Psoas muscle (tissue), 7 donors: ENCODE measurements at regions not wholly inside any gene's neighbourhood (a gene's known extent, or its start where the extent isn't known, plus 50 kb on each side); places are given as distances from the start of the nearest gene placed in this dataset.

Experiments
- ATAC-seq, 4 donors: fragments of 200-7000 bp; cut with Tn5 transposase; one replicate each; pipeline ENCODE4 v1.9.1; 2020; ENCODE audit warnings: moderate library complexity in 3 of 4, mild to moderate bottlenecking in 2 of 4
- DNase-seq, 2 donors: peaks; one replicate each; pipeline ENCODE4 v3.0.0-alpha.2; 2020
- H3K27ac ChIP-seq: fragments of 200-600 bp; one replicate; pipeline ENCODE4 v1.8.0; 2022
- H3K27me3 ChIP-seq, 3 donors: fragments of 200-600 bp in 1 of 3; one replicate each; pipeline versions ENCODE4 v1.6.1 to v1.8.0; 2013 to 2022; ENCODE audit warnings: low read length in 2 of 3, mild to moderate bottlenecking in 2 of 3, moderate library complexity in 1 of 3; ENCODE audit not compliant: insufficient read depth in 3 of 3
- H3K36me3 ChIP-seq, 2 donors: fragments of 200-600 bp in 1 of 2; one replicate each; pipeline versions ENCODE4 v1.6.1 to v1.8.0; 2013 to 2022; ENCODE audit warnings: low read depth in 1 of 2, mild to moderate bottlenecking in 1 of 2, moderate library complexity in 1 of 2; ENCODE audit not compliant: insufficient read depth in 1 of 2
- H3K4me1 ChIP-seq: fragments of 200-600 bp; one replicate; pipeline ENCODE4 v1.8.0; 2022
- H3K4me3 ChIP-seq: fragments of 200-600 bp; one replicate; pipeline ENCODE4 v1.8.0; 2022; ENCODE audit warnings: mild to moderate bottlenecking
- H3K9me3 ChIP-seq: fragments of 200-600 bp; one replicate; pipeline ENCODE4 v1.8.0; 2022
- WGBS, 3 donors: extraction: QIAGEN DNeasy Blood & Tissue Kit; methylation state at CpG; one replicate each; pipeline versions ENCODE4 v1.1.6 to v1.1.7; 2013; 5-methylcytosine and 5-hydroxymethylcytosine counted together
- intact Hi-C, 2 donors: fragments of 100-400 bp; cut with DNase I; formaldehyde crosslinking; loops; one replicate each; pipeline versions ENCODE4 v1.11.0 to v1.14.2; 2022
- TF ChIP-seq, protein P1 (sequence below): fragments of 200-600 bp; IDR thresholded peaks from one replicate; pipeline ENCODE4 v1.8.0; 2022; ENCODE audit warnings: antibody characterized with exemption
- donor health status: healthy with polysubstance abuse.
- donor health status: DM: no; HTN: no; CAD: no; lungs with moderate emphysema.
- donor health status: Bipolar disorder and iron deficiency.
- donor health status: healthy.
- donor health status: DM: yes; HTN: yes; CAD: no.
- donor health status: DM: no; HTN: no; CAD: no.
- donor health status: DM: yes; HTN: yes; CAD: no.

GRCh38 chr7:21243265-21243664, 184.6 kb upstream of the SP4 start:
- ATAC-seq (no peak), DNase-seq (no peak)
- WGBS, 3 donors, result 25 to 44% (median 40%) methylated on average over 3 of the region's 3 CpGs
- no peak overlapping the region for H3K27ac ChIP-seq
- no peaks in the 10 kb centered on the region for H3K4me1 ChIP-seq
- no peak overlapping the region for H3K4me3 ChIP-seq
- intact Hi-C loops, result no loop called here
- no peaks in the 10 kb centered on the region for H3K36me3 ChIP-seq
- no peaks in the 10 kb centered on the region for H3K9me3 ChIP-seq
- peaks cover 0 to 14% (median 4%) of the 10 kb centered on the region in 3 donors for H3K27me3 ChIP-seq
- TF ChIP-seq, protein P1, sequence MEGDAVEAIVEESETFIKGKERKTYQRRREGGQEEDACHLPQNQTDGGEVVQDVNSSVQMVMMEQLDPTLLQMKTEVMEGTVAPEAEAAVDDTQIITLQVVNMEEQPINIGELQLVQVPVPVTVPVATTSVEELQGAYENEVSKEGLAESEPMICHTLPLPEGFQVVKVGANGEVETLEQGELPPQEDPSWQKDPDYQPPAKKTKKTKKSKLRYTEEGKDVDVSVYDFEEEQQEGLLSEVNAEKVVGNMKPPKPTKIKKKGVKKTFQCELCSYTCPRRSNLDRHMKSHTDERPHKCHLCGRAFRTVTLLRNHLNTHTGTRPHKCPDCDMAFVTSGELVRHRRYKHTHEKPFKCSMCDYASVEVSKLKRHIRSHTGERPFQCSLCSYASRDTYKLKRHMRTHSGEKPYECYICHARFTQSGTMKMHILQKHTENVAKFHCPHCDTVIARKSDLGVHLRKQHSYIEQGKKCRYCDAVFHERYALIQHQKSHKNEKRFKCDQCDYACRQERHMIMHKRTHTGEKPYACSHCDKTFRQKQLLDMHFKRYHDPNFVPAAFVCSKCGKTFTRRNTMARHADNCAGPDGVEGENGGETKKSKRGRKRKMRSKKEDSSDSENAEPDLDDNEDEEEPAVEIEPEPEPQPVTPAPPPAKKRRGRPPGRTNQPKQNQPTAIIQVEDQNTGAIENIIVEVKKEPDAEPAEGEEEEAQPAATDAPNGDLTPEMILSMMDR, result no peak

- intact Hi-C loops, result no loop called here
- no peak for ATAC-seq
- H3K27me3 ChIP-seq, result peaks cover 2 to 59% (median 5%) of the 10 kb centered on the region in 3 donors
- no peak for DNase-seq
- H3K4me3 ChIP-seq, result no peak overlapping the region
- TF ChIP-seq, protein P1, result no peak
- no peaks in the 10 kb centered on the region for H3K9me3 ChIP-seq
- H3K27ac ChIP-seq, result no peak overlapping the region
- no peaks in the 10 kb centered on the region for H3K36me3 ChIP-seq
- WGBS, 3 donors, result 18 to 21% (median 21%) methylated on average over 3 of the region's 3 CpGs
- no peaks in the 10 kb centered on the region for H3K4me1 ChIP-seq
Observed at GRCh38 chr7:21251151-21251800, 176.6 kb upstream of the SP4 start.

- Histone ChIP-seq H3K27me3 (peaks cover 2 to 59% (median 5%) of the 10 kb centered on the region in 3 donors), H3K4me3 (no peak overlapping the region), H3K4me1 (no peaks in the 10 kb centered on the region), H3K27ac (no peak overlapping the region), H3K36me3 (no peaks in the 10 kb centered on the region), H3K9me3 (no peaks in the 10 kb centered on the region)
- TF ChIP-seq, protein P1, result peak; percentile 31
- ATAC-seq (no peak), DNase-seq (no peak)
- intact Hi-C loops, result no loop called here
- 10 to 12% (median 10%) methylated on average over 18 of the region's 18 CpGs for WGBS, 3 donors
Observed at GRCh38 chr7:21253740-21254687, 173.9 kb upstream of the SP4 start.

- H3K27ac ChIP-seq, result no peak overlapping the region
- no peaks in the 10 kb centered on the region for H3K4me1 ChIP-seq
- 12 to 17% (median 15%) methylated on average over 3 of the region's 3 CpGs for WGBS, 3 donors
- intact Hi-C loops, result loop anchor here in 1 of 2 donors (2.0 to 5.0 kb wide), 2 partner anchors 171 to 480 kb away; partner anchors contain the start of gene SP4
- no peaks in the 10 kb centered on the region for H3K36me3 ChIP-seq
- H3K4me3 ChIP-seq, result no peak overlapping the region
- DNase-seq (no peak), ATAC-seq (no peak)
- TF ChIP-seq, protein P1, result peak; percentile 40
- no peaks in the 10 kb centered on the region for H3K9me3 ChIP-seq
- peaks cover 2 to 45% (median 3%) of the 10 kb centered on the region in 3 donors for H3K27me3 ChIP-seq
Observed at GRCh38 chr7:21256310-21256877, 171.5 kb upstream of the SP4 start.
